Renal cortex interstitium (tissue), 11 donors: ENCODE measurements at regions not wholly inside any gene's neighbourhood (a gene's known extent, or its start where the extent isn't known, plus 50 kb on each side); places are given as distances from the start of the nearest gene placed in this dataset.
"Not testable (repeated sequence)": the region's sequence is repeated elsewhere in the genome, so short reads cannot be mapped to it uniquely, and the experiment has no call there.

Experiments used
- DNase-seq, 11 donors: peaks; one replicate each; pipeline ENCODE4 v3.0.0-alpha.2; 2013; ENCODE audit warnings: low read depth in 9 of 11, low spot score in 4 of 11; ENCODE audit errors: extremely low read depth in 1 of 11

DNA sequence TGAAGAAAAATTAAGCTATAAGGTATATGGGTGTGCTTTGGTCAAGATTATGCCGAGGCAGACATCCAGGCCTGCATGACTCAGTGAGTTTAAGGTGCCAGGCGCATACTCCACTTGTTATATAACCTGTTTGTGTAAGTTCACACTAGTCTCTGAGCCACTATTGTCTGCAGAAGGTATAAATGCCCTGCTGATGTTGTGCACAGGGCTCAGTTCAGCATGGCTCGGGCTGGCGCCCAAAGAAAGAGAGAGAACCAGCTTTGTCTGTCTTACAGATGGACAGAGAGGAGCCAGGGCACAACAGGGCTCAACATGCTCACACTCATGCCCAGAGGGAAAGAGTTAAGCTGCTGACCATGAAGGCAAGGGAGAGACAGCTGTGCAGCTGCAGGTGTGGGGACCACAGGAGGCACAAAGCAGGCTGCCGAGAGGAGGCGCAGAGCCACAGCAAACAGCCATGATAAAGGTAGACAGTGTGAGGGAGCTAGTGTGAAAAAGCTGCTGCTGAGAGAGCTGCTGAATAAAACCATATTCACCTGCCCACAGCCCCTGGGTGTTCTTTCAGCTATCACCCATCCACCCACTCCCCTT, 1587.6 kb upstream of the C9orf72 start:
- DNase-seq = no peak

DNA sequence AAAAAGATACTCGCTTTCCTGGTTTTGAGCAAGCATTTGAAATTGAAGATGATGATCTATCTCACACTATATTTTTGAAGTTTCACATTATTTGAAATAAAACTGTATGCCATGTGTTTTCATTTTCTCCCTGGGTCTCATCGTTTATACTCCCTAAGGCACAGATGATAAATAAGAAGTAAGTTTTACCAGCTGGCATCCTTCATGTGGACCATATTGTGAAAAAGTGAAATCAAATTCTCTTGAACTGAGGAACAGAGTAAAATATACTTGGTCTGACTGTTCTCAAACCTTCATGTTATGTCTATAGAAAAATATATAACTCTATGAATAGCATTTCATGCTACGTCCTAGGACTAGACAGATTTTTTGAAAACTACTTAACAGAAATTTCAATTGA, 1600.9 kb upstream of the C9orf72 start:
- no peak for DNase-seq

DNA sequence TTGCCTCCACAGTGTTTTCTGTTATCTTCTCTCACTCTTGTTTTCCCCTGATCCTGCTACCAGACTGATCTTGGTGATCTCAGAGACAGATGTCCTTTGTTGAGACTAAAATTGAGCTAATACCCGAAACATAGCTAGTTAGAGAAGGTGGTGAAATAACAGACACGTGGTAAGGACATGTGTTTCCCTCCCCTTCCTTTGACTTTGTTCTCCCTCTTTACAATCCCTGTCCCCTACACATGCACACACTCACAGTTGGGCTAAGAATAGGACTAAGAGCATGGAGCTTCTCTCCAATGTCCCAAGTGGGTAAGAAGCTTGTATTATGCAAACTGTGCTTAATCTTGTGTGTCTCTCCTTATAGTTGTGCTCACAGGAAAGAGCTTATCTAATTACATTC, 1603.0 kb upstream of the C9orf72 start:
- no peak for DNase-seq

DNA sequence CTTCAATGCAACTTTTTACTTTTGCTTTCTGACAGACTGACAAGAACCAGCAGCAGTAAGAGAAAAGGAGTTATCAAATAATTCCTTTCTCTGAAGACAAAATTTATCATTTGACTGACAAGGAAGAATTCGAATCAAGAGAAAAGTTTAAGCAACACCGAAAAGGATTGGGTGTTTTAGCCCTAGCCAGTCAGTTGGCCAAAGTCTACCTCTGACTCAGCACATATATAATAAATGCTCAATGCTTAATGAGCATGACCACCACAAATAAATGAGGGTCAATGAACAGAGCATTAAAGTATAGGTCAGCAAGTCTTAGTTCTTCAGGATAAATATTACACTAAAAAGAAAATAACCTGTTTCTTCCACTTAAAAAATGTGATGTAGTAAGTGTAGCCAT, 1603.5 kb upstream of the C9orf72 start:
- peak in 1 of 11 donors; percentile 15 for DNase-seq

DNA sequence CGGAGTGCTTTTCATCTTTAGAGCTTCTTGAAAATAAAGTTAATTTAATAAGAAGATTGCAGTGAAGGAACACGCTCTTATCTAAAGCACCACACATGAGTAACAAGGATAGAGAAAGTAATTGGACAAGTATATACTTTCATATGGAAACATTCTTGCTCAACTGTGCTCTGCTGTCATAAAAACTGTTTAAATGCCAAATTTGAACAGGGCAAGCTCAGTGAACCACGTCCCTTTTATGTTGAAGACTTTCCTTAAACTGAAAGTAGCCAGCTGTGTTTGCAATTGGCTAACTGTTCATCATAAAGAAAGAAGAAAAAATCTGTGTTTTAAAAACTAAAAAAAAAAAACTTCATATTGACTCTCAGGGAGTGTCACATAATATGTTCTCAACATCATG, 1610.7 kb upstream of the C9orf72 start:
- DNase-seq = no peak

DNA sequence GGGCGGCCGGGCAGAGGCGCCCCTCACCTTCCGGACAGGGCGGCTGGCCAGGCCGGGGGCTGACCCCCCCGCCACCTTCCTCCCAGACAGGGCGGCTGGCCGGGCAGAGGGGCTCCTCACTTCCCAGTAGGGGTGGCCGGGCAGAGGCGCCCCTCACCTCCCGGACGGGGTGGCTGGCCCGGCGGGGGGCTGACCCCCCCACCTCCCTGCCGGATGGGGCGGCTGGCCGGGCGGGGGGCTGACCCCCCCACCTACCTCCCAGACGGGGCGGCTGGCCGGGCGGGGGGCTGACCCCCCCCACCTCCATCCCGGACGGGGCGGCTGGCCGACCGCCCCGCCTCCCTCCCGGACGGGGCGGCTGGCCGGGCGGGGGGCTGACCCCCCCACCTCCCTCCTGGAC, 1615.5 kb upstream of the C9orf72 start:
- DNase-seq = not testable (repeated sequence)

DNA sequence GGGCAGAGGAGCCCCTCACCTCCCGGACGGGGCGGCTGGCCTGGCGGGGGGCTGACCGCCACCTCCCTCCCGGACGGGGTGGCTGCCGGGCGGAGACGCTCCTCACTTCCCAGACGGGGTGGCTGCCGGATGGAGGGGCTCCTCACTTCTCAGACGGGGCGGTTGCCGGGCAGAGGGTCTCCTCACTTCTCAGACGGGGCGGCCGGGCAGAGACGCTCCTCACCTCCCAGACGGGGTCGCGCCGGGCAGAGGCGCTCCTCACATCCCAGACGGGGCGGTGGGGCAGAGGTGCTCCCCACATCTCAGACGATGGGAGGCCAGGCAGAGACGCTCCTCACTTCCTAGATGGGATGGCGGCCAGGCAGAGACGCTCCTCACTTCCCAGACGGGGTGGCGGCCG, 1615.9 kb upstream of the C9orf72 start:
- DNase-seq = not testable (repeated sequence)

DNA sequence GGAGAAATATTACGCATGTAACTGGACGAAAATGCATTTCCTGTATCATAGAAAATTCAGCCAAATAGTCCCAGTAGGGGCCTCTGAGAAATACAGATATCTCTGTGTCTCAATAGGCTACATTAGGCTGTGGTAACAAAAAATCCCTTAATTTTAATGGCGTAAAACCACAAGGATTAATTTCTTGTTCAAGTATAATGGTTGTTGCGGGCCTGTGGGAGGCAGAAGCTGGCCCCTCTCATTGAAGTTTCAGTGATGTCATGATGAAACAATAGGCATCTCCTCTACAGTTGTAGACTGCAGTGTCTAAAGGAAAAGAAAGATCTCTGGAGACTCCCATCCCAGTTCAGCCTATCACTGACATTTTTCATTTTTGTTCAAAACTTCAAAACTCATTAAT, 1625.6 kb upstream of the C9orf72 start:
- DNase-seq = no peak

DNA sequence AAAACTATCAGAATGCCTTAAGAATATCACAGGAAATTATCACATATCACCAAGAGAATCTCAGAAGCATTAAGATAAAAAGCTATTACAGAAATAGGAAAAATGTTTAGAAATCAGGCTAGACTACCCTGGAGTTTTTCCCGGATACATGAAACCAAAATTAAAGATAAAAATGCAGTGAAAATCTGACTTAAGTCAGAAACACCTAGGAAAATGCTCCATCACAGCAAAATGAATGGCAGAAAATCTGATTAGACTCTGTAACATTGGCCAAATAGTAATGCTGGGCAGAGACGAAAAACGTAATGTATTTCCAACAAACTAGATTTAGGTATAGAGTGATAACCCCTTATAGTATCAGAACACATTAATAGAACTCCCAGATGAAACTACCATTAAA, 1626.7 kb upstream of the C9orf72 start:
- DNase-seq = no peak

DNA sequence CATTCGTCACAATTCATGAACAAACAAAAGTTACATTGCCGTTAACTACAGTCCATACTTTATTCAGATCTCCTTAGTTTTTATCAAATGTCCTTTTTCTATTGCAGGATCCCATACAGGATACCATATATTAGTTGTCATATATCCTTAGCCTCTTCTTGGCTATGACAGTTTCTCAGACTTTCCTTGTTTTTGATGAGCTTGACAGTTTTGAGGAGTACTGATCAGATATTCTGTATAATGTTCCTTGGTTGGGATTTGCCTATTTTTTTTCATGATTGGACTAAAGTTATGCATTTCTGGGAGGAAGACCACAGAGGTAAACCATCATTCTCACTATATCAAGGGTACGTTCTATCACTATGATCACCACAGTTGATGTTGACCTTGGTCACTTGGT, 1627.4 kb upstream of the C9orf72 start:
- DNase-seq = no peak

DNA sequence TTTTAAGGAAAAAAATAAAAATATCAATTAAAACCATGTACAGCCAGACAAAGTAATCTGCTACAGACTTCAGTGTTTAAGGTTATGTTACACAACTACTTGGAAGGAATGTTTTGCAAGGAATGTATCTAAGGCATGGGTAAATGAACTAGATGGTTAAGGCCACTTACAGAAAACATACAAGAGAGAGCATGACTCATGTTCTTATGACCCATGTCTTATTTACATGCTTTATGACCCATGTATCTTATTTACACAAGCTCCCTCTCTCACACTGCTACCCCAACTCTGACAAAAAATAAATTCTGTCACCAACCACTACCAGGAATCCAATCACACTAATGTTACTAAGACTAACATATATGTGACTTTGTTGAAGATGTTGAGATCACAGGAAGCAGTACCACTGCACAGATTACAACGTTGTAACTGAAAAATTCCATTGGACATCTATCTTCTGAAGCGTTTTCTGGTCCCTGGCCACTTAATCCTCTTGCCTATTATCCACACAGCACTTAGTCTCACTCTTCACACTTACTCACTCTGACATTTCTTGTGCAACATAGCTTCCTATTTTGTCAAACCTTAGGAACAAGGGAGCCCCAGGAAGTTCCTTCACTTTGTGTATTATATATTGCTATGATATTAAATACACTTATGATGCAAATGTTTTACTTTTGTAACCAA, 1630.1 kb upstream of the C9orf72 start:
- no peak for DNase-seq

DNA sequence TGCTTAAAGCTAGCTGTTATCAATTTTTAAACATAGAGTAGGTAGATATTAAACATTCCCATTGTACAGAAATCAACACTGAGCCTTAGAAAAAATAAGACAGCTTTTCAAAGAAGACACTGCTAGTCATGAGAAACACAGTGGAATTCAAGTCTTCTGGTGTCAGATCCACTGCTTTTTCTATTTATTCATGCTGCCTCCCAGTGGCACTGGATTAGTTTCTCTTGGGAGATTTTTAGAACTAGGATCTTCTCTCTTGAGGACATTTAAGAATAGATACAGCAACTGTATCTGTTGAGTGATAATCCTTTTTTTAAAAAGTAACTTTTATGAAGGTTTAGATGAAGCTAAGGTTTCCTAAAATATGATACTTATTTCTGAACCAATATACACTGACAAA, 1635.4 kb upstream of the C9orf72 start:
- no peak for DNase-seq

DNA sequence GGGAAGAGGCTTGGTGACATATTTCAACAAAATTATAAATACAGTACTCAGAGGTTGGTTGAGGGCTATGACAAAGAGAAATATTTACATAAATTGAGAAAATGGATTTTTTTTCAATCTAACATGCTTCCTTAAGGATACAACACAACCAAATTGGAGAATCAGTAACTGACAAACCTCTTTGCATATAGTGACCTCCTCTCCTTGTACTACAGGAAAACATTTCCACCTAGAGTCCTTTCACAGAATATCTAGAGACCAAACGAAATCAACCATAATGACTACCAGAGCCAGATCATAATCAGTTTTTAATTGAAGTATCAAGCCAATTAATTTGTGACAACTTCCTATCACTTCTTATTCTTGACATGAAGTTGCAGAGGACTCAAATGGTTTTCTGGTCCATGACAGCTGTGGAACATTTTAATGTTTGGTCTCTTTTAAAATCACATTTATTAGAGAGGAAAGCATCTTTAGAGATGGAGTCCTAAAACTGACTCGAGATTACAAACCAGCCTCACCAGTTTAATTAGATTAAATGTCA, 1636.5 kb upstream of the C9orf72 start:
- DNase-seq = no peak

DNA sequence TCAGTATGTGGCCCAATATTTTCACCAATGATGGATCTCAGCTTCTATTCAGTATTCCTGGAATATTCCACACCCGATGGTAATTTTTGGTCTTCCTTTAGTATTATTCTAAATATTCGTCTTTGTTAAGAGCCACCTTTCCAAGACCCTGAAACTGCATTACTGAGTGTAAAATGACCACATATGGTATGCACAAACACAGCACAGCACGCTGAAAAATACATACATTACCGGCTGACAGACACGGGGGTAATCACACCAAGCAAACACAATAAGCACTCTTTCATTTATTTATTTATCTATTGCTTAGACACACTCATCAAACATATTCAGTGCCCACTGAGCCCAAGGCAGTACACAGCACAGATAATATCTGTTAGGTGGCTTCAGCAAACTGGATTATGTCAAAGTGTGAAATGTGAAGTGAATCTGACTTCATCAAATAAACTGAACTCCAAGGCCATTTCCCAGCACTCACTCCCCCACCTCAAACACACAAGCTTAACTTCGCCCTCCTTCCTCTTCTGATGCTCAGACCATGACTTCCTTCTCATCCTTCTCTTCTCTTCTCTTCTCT, 1637.8 kb upstream of the C9orf72 start:
- no peak for DNase-seq

DNA sequence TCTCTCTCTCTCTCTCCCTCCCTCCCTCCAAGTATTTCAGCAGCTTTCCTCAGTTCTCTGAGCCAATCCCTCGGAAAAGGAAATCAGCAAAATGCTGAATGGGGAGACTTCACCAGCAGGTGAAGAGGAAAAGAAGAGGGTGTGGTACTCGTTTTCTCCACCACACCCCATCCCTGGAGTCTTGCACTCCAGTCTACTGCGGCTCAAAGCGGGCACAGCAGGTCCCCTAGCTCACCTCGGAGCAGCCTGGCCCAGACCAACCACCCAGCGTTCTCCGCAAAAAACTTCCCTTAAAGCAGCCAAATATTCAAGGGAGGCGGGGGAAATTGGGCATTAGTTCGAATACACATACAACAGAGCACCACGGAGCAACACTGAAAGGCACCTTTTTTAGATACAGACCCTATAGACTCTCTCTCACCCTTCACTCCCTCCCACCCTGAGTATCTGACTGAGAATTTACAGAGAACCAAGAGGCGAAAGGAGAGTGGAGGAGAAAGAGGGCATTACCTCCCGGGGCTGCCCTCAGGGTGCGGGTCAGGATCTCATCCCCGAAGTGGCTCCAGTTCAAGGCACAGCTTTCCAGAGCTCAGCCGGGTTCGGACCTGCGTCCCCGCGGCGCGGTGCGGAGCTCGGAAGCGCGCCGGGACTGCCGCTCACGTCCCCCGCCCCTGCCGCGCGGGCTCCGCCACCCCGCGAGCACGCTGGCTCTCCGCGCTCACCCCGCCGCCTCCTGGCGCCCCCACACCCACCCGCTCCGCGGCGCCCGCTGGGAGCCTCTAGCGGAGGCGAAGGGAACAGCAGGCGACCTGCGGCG, 1638.5 kb upstream of the C9orf72 start:
- peak in 4 of 11 donors; percentile 35 to 62 (median 49) for DNase-seq

DNA sequence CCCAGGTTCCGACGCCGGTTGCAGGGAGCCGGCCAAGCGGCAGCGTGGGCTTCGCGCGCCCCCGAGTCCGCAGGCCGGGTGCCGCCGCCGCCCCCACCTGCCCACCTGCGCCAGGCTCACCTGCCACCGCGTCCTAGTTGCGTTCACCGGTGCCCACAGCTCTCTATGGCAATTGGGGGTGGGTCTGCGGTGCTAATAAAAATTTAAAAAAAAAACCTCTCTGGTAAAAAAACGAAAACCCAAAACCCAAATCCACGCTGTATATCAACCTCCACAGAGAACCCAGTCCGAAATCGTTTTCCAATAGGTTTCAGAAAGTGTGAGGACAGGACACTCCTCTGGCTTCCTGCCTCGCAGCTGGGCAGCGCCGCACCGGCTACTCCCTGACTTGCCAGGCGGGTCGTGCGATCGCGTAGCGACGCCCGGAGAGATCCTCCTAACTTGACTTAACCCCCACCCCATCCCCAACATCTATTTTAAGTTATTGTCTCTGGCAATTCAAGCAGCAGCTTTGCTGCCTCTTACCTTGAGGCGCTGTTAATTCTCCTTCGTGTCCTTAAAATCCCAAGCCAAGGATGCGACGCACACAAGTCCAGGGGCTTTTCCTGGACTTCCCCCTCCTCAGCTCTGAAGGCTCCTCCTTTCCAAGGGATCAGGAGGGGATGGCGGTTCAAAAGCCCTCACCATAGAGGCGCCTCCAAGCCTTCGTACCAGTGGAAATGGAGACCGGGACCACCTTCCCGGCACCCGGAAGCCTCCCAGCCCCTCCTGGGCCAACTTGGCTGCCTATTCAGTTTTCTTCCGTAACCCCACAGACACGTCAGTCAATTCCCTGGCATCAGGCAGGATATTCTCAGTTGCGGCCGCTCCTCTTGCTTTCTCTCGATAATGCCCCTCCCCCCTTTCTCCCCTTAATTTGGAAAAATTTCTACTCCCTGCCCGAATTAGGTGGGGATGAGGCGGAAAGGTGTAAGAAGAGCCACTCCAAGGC, 1639.4 kb upstream of the C9orf72 start:
- DNase-seq = peak in 3 of 11 donors; percentile 15 to 22 (median 20)

DNA sequence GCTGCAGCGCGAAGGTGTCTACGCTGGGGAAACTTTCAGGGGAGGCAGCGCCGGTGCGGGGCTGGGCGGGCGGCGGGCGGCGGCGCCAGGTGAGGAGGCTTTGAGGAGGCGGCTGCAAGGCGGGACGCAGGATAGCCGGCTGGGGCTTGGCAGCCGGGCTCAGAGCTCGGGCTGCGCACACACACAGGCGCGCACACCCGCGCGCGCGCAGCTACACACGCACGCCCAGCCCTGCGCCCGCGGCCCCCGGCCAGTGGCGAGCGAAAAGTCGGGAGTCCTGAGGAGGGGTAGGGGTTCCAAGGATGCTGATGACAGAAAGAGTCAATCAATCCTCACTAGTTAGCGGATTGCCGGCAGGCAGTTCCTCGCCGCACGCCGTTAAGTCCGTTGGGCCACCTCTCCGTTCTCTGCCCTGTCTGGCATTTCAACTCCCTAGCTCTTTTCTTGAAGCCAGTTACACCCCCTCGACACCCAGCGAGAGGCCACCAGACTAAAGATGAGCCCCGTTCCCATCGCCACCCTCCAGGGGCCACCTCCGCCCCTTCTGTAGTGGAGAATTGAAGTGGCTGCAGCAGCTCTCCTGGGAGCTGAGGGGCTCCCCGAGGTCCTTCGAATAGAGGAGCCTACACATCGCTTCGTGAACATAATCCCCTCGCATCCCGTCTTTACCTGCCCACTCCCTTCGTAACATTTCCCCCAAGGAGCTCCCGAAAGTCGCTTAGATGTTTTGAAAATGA, 1640.3 kb upstream of the C9orf72 start, which contains the start of gene LINGO2:
Gene LINGO2 (minus strand): TSS at position 185 of the 737 bp plus-strand sequence.
- peak in 3 of 11 donors; percentile 23 to 62 (median 34) for DNase-seq
